ENCODE measurements at regions not wholly inside any gene's neighbourhood (a gene's known extent, or its start where the extent isn't known, plus 50 kb on each side); places are given as distances from the start of the nearest gene placed in this dataset.

DNA sequence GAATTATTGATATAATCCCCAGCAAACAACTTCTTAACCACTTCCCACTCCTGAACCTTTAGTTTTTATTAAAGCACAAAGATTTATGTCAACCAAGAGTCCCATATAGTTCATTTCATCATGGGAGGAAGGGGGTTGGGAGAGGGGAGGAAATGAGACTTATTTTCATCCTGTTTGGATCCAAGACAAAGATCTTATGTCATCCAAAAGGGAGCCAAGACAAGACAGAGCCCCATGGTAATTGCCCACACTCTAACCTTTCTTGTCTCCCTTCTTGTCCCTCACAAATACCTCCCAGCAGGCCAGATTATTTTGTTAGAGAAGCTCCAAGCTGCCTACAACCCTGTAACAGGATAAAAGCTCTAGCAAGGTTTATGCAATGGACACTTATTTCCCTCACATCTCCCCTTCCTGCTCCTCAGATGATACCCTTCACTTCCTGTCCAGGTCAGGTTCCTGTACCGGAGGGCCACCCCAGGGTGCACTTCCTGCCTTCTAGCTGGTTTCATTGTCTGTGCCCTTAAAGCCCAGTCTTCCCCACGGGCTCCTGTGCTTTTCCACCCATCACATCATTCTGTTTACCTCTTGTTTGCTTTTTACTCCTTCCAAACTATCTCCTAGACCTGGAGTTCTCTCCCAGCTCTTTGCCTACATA is 123.7 kb upstream of the MDM1 start:
- no peak for DNase-seq (ENCODE audit: low read depth, low spot score)
- no peaks in the 10 kb centered on the region for H3K27me3 ChIP-seq (ENCODE audit: control insufficient read depth, insufficient read depth, low read length)
- POLR2A ChIA-PET, result no interaction called here
- CTCF ChIA-PET, result no interaction called here
- no peaks in the 10 kb centered on the region for H3K9me3 ChIP-seq (ENCODE audit: control insufficient read depth, insufficient read depth, low read length)
- no peak overlapping the region for H3K27ac ChIP-seq (ENCODE audit: low read depth, low read length)
- H3K4me3 ChIP-seq (ENCODE audit: low read depth, low read length), result no peak overlapping the region
- TF ChIP-seq, protein P1, sequence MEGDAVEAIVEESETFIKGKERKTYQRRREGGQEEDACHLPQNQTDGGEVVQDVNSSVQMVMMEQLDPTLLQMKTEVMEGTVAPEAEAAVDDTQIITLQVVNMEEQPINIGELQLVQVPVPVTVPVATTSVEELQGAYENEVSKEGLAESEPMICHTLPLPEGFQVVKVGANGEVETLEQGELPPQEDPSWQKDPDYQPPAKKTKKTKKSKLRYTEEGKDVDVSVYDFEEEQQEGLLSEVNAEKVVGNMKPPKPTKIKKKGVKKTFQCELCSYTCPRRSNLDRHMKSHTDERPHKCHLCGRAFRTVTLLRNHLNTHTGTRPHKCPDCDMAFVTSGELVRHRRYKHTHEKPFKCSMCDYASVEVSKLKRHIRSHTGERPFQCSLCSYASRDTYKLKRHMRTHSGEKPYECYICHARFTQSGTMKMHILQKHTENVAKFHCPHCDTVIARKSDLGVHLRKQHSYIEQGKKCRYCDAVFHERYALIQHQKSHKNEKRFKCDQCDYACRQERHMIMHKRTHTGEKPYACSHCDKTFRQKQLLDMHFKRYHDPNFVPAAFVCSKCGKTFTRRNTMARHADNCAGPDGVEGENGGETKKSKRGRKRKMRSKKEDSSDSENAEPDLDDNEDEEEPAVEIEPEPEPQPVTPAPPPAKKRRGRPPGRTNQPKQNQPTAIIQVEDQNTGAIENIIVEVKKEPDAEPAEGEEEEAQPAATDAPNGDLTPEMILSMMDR (IDR thresholded peaks at IDR 0.05; ENCODE audit: low read depth, low read length), result no peak

DNA sequence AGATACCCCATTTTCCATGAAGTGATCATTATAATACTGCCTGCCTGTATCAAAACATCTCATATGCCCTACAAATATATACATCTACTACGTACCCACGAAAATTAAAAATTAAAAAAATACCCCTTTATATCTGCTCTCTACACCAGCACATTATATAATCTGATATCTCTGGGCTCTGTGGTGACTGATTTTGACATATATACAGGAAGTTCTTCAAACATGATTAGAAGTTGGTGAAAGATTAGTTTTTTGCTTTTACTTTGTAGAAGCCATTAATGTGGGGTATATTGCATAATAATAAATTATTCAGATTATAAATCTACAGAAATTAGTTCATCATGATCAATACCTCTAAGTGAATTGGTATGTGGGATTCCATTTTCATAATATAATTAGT is 126.7 kb upstream of the MDM1 start:
- POLR2A ChIA-PET, result no interaction called here
- H3K4me3 ChIP-seq (ENCODE audit: low read depth, low read length), result no peak overlapping the region
- no peaks in the 10 kb centered on the region for H3K27me3 ChIP-seq (ENCODE audit: control insufficient read depth, insufficient read depth, low read length)
- TF ChIP-seq, protein P1 (IDR thresholded peaks at IDR 0.05; ENCODE audit: low read depth, low read length), result no peak
- DNase-seq (ENCODE audit: low read depth, low spot score), result no peak
- no peak overlapping the region for H3K27ac ChIP-seq (ENCODE audit: low read depth, low read length)
- CTCF ChIA-PET, result no interaction called here
- no peaks in the 10 kb centered on the region for H3K9me3 ChIP-seq (ENCODE audit: control insufficient read depth, insufficient read depth, low read length)

- TF ChIP-seq, protein P1 (IDR thresholded peaks at IDR 0.05; ENCODE audit: low read depth, low read length), result no peak
- Histone ChIP-seq H3K27ac (ENCODE audit: low read depth, low read length) (no peak overlapping the region), H3K4me3 (ENCODE audit: low read depth, low read length) (no peak overlapping the region), H3K27me3 (ENCODE audit: control insufficient read depth, insufficient read depth, low read length) (no peaks in the 10 kb centered on the region), H3K9me3 (ENCODE audit: control insufficient read depth, insufficient read depth, low read length) (no peaks in the 10 kb centered on the region)
- DNase-seq (ENCODE audit: low read depth, low spot score), result no peak
- ChIA-PET POLR2A (no interaction called here), CTCF (no interaction called here)
Measured at GRCh38 chr12:68460236-68460635, 128.1 kb upstream of the MDM1 start.

- Histone ChIP-seq H3K27me3 (ENCODE audit: control insufficient read depth, insufficient read depth, low read length) (no peaks in the 10 kb centered on the region), H3K27ac (ENCODE audit: low read depth, low read length) (no peak overlapping the region), H3K4me3 (ENCODE audit: low read depth, low read length) (no peak overlapping the region), H3K9me3 (ENCODE audit: control insufficient read depth, insufficient read depth, low read length) (no peaks in the 10 kb centered on the region)
- no peak for DNase-seq (ENCODE audit: low read depth, low spot score)
- POLR2A ChIA-PET, result no interaction called here
- TF ChIP-seq, protein P1 (IDR thresholded peaks at IDR 0.05; ENCODE audit: low read depth, low read length), result no peak
- CTCF ChIA-PET, result interaction anchor here (0.6 kb wide), 1 partner anchor 143 kb away, joined by 3 read pairs; no protein-coding TSS in a partner anchor
Measured at GRCh38 chr12:68461645-68462044, 129.5 kb upstream of the MDM1 start.

- Histone ChIP-seq H3K27ac (ENCODE audit: low read depth, low read length) (no peak overlapping the region), H3K9me3 (ENCODE audit: control insufficient read depth, insufficient read depth, low read length) (no peaks in the 10 kb centered on the region), H3K27me3 (ENCODE audit: control insufficient read depth, insufficient read depth, low read length) (no peaks in the 10 kb centered on the region), H3K4me3 (ENCODE audit: low read depth, low read length) (no peak overlapping the region)
- DNase-seq (ENCODE audit: low read depth, low spot score), result no peak
- POLR2A ChIA-PET, result no interaction called here
- TF ChIP-seq, protein P1 (IDR thresholded peaks at IDR 0.05; ENCODE audit: low read depth, low read length), result no peak
- CTCF ChIA-PET, result no interaction called here
Measured at GRCh38 chr12:68462803-68463202, 130.6 kb upstream of the MDM1 start.
